Erythroblast (primary cell): ENCODE measurements at regions not wholly inside any gene's neighbourhood (a gene's known extent, or its start where the extent isn't known, plus 50 kb on each side); places are given as distances from the start of the nearest gene placed in this dataset.

Source experiments
- GATA1 ChIP-seq: IDR thresholded peaks from 2 replicates; pipeline ENCODE4 v1.6.1; 2011; ENCODE audit warnings: low read depth, mild to moderate bottlenecking, control low read depth, low read length, moderate library complexity
- POLR2A ChIP-seq: IDR thresholded peaks from 2 replicates; pipeline ENCODE4 v1.6.1; 2011; ENCODE audit warnings: mild to moderate bottlenecking, low read length

DNA sequence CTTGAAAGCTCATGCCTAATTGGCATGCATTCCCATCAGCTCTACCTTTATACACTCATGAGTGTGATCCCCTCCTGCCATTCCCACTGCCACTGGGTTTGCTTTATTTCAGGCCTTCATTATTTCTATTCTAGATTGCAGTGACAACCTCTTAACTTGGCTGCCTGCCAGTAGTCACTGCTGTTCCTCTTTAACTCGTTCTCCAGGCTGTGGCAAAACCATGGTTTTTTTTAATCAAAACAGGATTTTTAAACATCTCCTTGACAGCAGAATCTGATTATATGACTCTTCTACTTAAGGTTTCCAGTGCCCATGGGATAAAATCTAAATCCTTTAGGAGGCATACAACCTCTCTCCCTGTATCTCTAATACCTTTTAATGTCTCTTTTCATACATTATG is 223.7 kb upstream of the PCDH15 start:
- no peak for TF ChIP-seq POLR2A
- TF ChIP-seq GATA1: no peak
